ENCODE measurements at regions not wholly inside any gene's neighbourhood (a gene's known extent, or its start where the extent isn't known, plus 50 kb on each side); places are given as distances from the start of the nearest gene placed in this dataset.

- CTCF ChIA-PET = interaction anchor here (1.1 to 2.3 kb wide), 2 partner anchors 12 to 36 kb away, joined by 3 to 6 read pairs; no protein-coding TSS in a partner anchor
- Histone ChIP-seq H2AFZ (ENCODE audit: low read depth) (no peak overlapping the region), H3K79me2 (ENCODE audit: insufficient read depth) (no peaks in the 10 kb centered on the region), H3K9me2 (no peaks in the 10 kb centered on the region), H4K20me1 (ENCODE audit: insufficient read depth) (no peaks in the 10 kb centered on the region), H3K36me3 (replicated peaks in 1 of 2; ENCODE audit: control insufficient read depth in 1 of 2, insufficient read depth in 2 of 2, low read length in 1 of 2) (no peaks in the 10 kb centered on the region), H3K27me3 (ENCODE audit: insufficient read depth) (peaks cover 21% of the 10 kb centered on the region; the same call in 1 of the 2 replicates), H3K9me3 (no peaks in the 10 kb centered on the region), H3K4me2 (no peak overlapping the region), H3F3A (replicated peaks; ENCODE audit: insufficient read depth) (no peaks in the 10 kb centered on the region), H3K4me1 (ENCODE audit: control insufficient read depth in 1 of 2, insufficient read depth in 2 of 2, low read depth in 1 of 2, low read length in 1 of 2) (peaks cover 0 to 10% of the 10 kb centered on the region in 2 experiments; a peak in 1 of 4 replicates), H3K4me3 (ENCODE audit: low read depth in 2 of 2, low read length in 1 of 2) (no peak overlapping the region), H3K9ac (no peak overlapping the region), H3K27ac (ENCODE audit: low read depth in 2 of 2, low read length in 1 of 2) (no peak overlapping the region)
- POLR2A ChIA-PET = no interaction called here
- DNase-seq = no peak
- TF ChIP-seq JUND (IDR thresholded peaks at IDR 0.05) (no peak), POLR2AphosphoS5 (IDR thresholded peaks at IDR 0.05; ENCODE audit: low read depth, low read length) (no peak), PBX3 (IDR thresholded peaks at IDR 0.05) (no peak), MEF2A (IDR thresholded peaks at IDR 0.05; ENCODE audit: borderline replicate concordance, low read depth) (no peak), TAF1 (IDR thresholded peaks at IDR 0.05; ENCODE audit: borderline replicate concordance, low read depth, low read length) (no peak), ELF1 (IDR thresholded peaks at IDR 0.05) (no peak), GABPA (IDR thresholded peaks at IDR 0.05; ENCODE audit: low read depth) (no peak), YY1 (IDR thresholded peaks at IDR 0.05; ENCODE audit: low read depth) (no peak), CTCF (IDR thresholded peaks at IDR 0.05) (no peak), RXRA (IDR thresholded peaks at IDR 0.05; ENCODE audit: borderline replicate concordance, low read depth) (no peak), USF1 (IDR thresholded peaks at IDR 0.05; ENCODE audit: borderline replicate concordance, low read depth) (no peak), NFIC (IDR thresholded peaks at IDR 0.05; ENCODE audit: borderline replicate concordance) (no peak), FOXM1 (IDR thresholded peaks at IDR 0.05; ENCODE audit: low read depth) (no peak), SIN3A (IDR thresholded peaks at IDR 0.05; ENCODE audit: borderline replicate concordance, low read depth, low read length) (no peak), RCOR1 (IDR thresholded peaks at IDR 0.05; ENCODE audit: low read length) (no peak), FOXJ3 (CRISPR knock-in tag; IDR thresholded peaks at IDR 0.05) (no peak)
- TF ChIP-seq, protein P1, sequence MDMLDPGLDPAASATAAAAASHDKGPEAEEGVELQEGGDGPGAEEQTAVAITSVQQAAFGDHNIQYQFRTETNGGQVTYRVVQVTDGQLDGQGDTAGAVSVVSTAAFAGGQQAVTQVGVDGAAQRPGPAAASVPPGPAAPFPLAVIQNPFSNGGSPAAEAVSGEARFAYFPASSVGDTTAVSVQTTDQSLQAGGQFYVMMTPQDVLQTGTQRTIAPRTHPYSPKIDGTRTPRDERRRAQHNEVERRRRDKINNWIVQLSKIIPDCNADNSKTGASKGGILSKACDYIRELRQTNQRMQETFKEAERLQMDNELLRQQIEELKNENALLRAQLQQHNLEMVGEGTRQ (IDR thresholded peaks at IDR 0.05; ENCODE audit: borderline replicate concordance, low read depth, low read length) = no peak
- TF ChIP-seq, protein P2, sequence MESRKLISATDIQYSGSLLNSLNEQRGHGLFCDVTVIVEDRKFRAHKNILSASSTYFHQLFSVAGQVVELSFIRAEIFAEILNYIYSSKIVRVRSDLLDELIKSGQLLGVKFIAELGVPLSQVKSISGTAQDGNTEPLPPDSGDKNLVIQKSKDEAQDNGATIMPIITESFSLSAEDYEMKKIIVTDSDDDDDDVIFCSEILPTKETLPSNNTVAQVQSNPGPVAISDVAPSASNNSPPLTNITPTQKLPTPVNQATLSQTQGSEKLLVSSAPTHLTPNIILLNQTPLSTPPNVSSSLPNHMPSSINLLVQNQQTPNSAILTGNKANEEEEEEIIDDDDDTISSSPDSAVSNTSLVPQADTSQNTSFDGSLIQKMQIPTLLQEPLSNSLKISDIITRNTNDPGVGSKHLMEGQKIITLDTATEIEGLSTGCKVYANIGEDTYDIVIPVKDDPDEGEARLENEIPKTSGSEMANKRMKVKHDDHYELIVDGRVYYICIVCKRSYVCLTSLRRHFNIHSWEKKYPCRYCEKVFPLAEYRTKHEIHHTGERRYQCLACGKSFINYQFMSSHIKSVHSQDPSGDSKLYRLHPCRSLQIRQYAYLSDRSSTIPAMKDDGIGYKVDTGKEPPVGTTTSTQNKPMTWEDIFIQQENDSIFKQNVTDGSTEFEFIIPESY (IDR thresholded peaks at IDR 0.05; ENCODE audit: borderline replicate concordance, low read depth) = no peak
- TF ChIP-seq, protein P3, sequence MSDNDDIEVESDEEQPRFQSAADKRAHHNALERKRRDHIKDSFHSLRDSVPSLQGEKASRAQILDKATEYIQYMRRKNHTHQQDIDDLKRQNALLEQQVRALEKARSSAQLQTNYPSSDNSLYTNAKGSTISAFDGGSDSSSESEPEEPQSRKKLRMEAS (IDR thresholded peaks at IDR 0.05; ENCODE audit: low read depth) = no peak
- WGBS (ENCODE audit: low lambda C conversion rate) = 38% methylated on average over 5 of the region's 5 CpGs
Observed at GRCh38 chr10:70952921-70953320, 64.6 kb upstream of the PCBD1 start.
